ENCODE measurements at regions not wholly inside any gene's neighbourhood (a gene's known extent, or its start where the extent isn't known, plus 50 kb on each side); places are given as distances from the start of the nearest gene placed in this dataset.

DNA sequence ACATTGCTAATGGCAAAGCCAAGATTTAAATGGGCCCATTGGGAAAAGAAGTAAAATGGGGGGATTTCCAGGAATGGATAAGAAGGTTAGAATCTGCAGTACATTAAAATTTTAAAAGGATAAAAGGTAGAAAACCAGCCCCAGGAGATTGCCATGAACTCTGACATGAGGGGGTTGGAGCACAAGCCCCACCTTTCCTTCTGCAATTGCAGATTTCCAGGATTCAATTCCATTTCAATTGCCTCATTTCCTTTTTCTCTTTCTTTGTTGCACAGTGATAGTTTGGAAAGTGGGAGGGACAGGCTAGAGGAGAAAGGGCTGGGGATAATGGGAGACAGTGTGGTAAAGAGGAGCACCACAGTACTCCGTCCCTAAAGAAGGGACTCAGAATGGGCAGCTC lies 238.5 kb upstream of the RAB4A start:
- TF ChIP-seq, protein P1, sequence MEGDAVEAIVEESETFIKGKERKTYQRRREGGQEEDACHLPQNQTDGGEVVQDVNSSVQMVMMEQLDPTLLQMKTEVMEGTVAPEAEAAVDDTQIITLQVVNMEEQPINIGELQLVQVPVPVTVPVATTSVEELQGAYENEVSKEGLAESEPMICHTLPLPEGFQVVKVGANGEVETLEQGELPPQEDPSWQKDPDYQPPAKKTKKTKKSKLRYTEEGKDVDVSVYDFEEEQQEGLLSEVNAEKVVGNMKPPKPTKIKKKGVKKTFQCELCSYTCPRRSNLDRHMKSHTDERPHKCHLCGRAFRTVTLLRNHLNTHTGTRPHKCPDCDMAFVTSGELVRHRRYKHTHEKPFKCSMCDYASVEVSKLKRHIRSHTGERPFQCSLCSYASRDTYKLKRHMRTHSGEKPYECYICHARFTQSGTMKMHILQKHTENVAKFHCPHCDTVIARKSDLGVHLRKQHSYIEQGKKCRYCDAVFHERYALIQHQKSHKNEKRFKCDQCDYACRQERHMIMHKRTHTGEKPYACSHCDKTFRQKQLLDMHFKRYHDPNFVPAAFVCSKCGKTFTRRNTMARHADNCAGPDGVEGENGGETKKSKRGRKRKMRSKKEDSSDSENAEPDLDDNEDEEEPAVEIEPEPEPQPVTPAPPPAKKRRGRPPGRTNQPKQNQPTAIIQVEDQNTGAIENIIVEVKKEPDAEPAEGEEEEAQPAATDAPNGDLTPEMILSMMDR (IDR thresholded peaks at IDR 0.05) = no peak
- no peak for TF ChIP-seq POLR2A (IDR thresholded peaks at IDR 0.05)
